GM12878 (cell line): ENCODE measurements at regions not wholly inside any gene's neighbourhood (a gene's known extent, or its start where the extent isn't known, plus 50 kb on each side); places are given as distances from the start of the nearest gene placed in this dataset.
A peak's percentile ranks its signal among the peaks of the same experiment; 100 is the strongest.

ENCODE experiments used
- ATAC-seq: fragments of 200-7000 bp; cut with Tn5 transposase; 3 replicates; pipeline ENCODE4 v1.9.1; 2020; ENCODE audit warnings: mild to moderate bottlenecking, moderate library complexity
- BruUV-seq: library from RNA; stranded (reverse); fragments of 400-500 nt; replicated peaks from 2 replicates; lab custom pipeline; 2021; lab: Mats Ljungman, UMichigan
- CTCF ChIA-PET: fragments of 300-600 bp; sonication (Branson Sonifier 250); formaldehyde crosslinking; extraction: SDS; loops from one replicate; lab custom pipeline; 2021; ENCODE audit warnings: inconsistent platforms; lab: Yijun Ruan, JAX
- POLR2A ChIA-PET: fragments of 350-600 bp; formaldehyde crosslinking; extraction: SDS; loops from one replicate; lab custom pipeline; 2021; ENCODE audit warnings: inconsistent platforms; lab: Charles Lee
- RAD21 ChIA-PET: fragments of 300-600 bp; sonication (Branson Sonifier 250); formaldehyde crosslinking; loops from one replicate; lab custom pipeline; 2023; ENCODE audit warnings: antibody characterized with exemption; ENCODE audit not compliant: unreplicated experiment; lab: Charles Lee
- SMC1A ChIA-PET: fragments of 300-600 bp; sonication (Branson Sonifier 250); formaldehyde crosslinking; loops from one replicate; lab custom pipeline; 2023; ENCODE audit not compliant: unreplicated experiment, uncharacterized antibody; lab: Charles Lee
- DNase-seq: peaks from one replicate; pipeline ENCODE4 v3.0.0-alpha.2; 2011; ENCODE audit warnings: low read depth, low spot score
- FAIRE-seq: peaks from 3 replicates; lab custom pipeline; 2011; peaks lifted over from hg19 to GRCh38; lab: Jason Lieb, UNC
- H2AFZ ChIP-seq: 2 replicates; pipeline ENCODE4 v1.6.0; 2011; ENCODE audit warnings: low read depth, low read length, control low read depth; ENCODE audit not compliant: control insufficient read depth
- H3K27ac ChIP-seq: 2 replicates; pipeline ENCODE4 v1.5.1; 2011; ENCODE audit warnings: control low read depth; ENCODE audit not compliant: control insufficient read depth, insufficient read depth
- H3K27me3 ChIP-seq, 2 experiments: replicated peaks in 1 of 2; 2 replicates each; pipeline versions ENCODE4 v1.6.0 to v1.6.1; 2011; ENCODE audit warnings: low read length in 1 of 2; ENCODE audit not compliant: control insufficient read depth in 2 of 2, insufficient read depth in 2 of 2
- H3K36me3 ChIP-seq, 2 experiments: 2 replicates each; pipeline ENCODE4 v1.5.1; 2011; ENCODE audit warnings: low read length in 1 of 2; ENCODE audit not compliant: control insufficient read depth in 2 of 2, insufficient read depth in 2 of 2
- H3K4me1 ChIP-seq: 2 replicates; pipeline ENCODE4 v1.6.1; 2011; ENCODE audit warnings: mild to moderate bottlenecking, low read length, moderate library complexity, mixed read lengths; ENCODE audit not compliant: control insufficient read depth, insufficient read depth
- H3K4me2 ChIP-seq: 2 replicates; pipeline ENCODE4 v1.6.0; 2011; ENCODE audit warnings: control low read depth; ENCODE audit not compliant: control insufficient read depth, insufficient read depth
- H3K4me3 ChIP-seq: fragments of 200-600 bp; sonication (generic); 2 replicates; pipeline ENCODE4 v1.5.1; 2016
- H3K79me2 ChIP-seq: 2 replicates; pipeline ENCODE4 v1.6.0; 2011; ENCODE audit warnings: low read length; ENCODE audit not compliant: control insufficient read depth, insufficient read depth
- H3K9ac ChIP-seq: 2 replicates; pipeline ENCODE4 v1.8.0; 2011; ENCODE audit warnings: low read length, control low read depth, mixed read lengths; ENCODE audit not compliant: control insufficient read depth, insufficient read depth
- H3K9me3 ChIP-seq: replicated peaks from 3 replicates; pipeline ENCODE4 v1.5.1; 2011; ENCODE audit warnings: mild to moderate bottlenecking, low read length; ENCODE audit not compliant: control insufficient read depth, insufficient read depth
- H4K20me1 ChIP-seq: 2 replicates; pipeline ENCODE4 v1.6.0; 2011; ENCODE audit not compliant: control insufficient read depth, insufficient read depth
- BMI1 ChIP-seq: fragments of 450-650 bp; IDR thresholded peaks from 2 replicates; pipeline ENCODE4 v1.6.1; 2016; ENCODE audit warnings: mild to moderate bottlenecking, moderate library complexity, borderline replicate concordance
- JUNB ChIP-seq: IDR thresholded peaks from 2 replicates; pipeline ENCODE4 v1.6.1; 2016; ENCODE audit warnings: antibody characterized with exemption, mild to moderate bottlenecking
- NRF1 ChIP-seq: conservative IDR thresholded peaks from 2 replicates; pipeline ENCODE4 v1.6.1; 2011; ENCODE audit warnings: mild to moderate bottlenecking, low read depth, low read length, improper control_type of control experiment
- RAD21 ChIP-seq: IDR thresholded peaks from 2 replicates; pipeline ENCODE4 v1.6.1; 2011; ENCODE audit warnings: mild to moderate bottlenecking, low read depth, low read length, moderate library complexity; ENCODE audit not compliant: insufficient read depth
- RELA ChIP-seq: fragments of 450-650 bp; IDR thresholded peaks from 2 replicates; pipeline ENCODE4 v1.8.0; 2014; ENCODE audit warnings: borderline replicate concordance; ENCODE audit not compliant: partially characterized antibody
- SMC3 ChIP-seq: IDR thresholded peaks from 2 replicates; pipeline ENCODE4 v1.6.1; 2011; ENCODE audit warnings: low read length, improper control_type of control experiment, borderline replicate concordance
- SP1 ChIP-seq: IDR thresholded peaks from one replicate; pipeline ENCODE4 v1.6.1; 2011; ENCODE audit warnings: low read depth, low read length
- YY1 ChIP-seq: IDR thresholded peaks from 2 replicates; pipeline ENCODE4 v1.6.1; 2011; ENCODE audit warnings: low read depth, mild to moderate bottlenecking, low read length
- in situ Hi-C: fragments of 300-500 bp; cut with MboI; formaldehyde crosslinking; loops from 9 replicates; pipeline ENCODE4 v1.14.3; 2018; ENCODE audit warnings: mixed read lengths
- intact Hi-C: fragments of 100-400 bp; cut with micrococcal nuclease; formaldehyde crosslinking; loops from one replicate; pipeline ENCODE4 v1.14.2; 2022; ENCODE audit not compliant: unreplicated experiment
- TF ChIP-seq, protein P1 (sequence below): fragments of 450-650 bp; IDR thresholded peaks from 2 replicates; pipeline ENCODE4 v1.6.1; 2017; ENCODE audit warnings: borderline replicate concordance
- TF ChIP-seq, protein P2 (sequence below): fragments of 450-650 bp; conservative IDR thresholded peaks from 2 replicates; pipeline ENCODE4 v1.6.1; 2017; ENCODE audit warnings: mild to moderate bottlenecking, moderate library complexity
- TF ChIP-seq, protein P3 (sequence below): fragments of 450-650 bp; formaldehyde crosslinking; IDR thresholded peaks from 2 replicates; pipeline ENCODE4 v1.4.0; 2022; ENCODE audit warnings: mild to moderate bottlenecking, moderate library complexity

DNA sequence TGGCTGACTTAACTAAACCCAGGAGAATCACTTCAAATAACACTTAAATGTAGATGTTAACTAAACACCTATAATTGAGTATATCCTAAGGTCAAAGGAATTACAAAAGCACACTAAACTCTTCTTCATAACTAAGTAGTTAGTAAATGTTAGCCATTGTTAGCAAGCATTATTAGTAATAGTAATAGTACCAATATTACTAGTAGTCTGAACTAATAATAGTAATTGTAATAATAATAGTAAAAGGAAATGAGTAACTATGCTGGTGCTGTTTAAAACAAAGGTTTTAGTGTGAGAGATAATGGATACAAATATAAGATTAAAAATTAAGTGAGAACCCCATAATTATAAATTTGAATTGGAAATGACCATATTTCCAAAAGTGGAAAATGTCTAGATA is 641.9 kb upstream of the RORB start:
- H3K4me3 ChIP-seq = no peak overlapping the region
- H2AFZ ChIP-seq = no peak overlapping the region
- no peaks in the 10 kb centered on the region for H3K79me2 ChIP-seq
- BruUV-seq = no TSS peak
- H3K27ac ChIP-seq = no peak overlapping the region
- in situ Hi-C loops (no loop called here), intact Hi-C loops (no loop called here)
- H3K36me3 ChIP-seq = no peaks in the 10 kb centered on the region
- no peaks in the 10 kb centered on the region for H3K9me3 ChIP-seq
- no peaks in the 10 kb centered on the region for H3K27me3 ChIP-seq
- no peak overlapping the region for H3K9ac ChIP-seq
- no peaks in the 10 kb centered on the region for H4K20me1 ChIP-seq
- ChIA-PET RAD21 (no interaction called here), POLR2A (no interaction called here), CTCF (no interaction called here), SMC1A (no interaction called here)
- no peak overlapping the region for H3K4me2 ChIP-seq
- no peak for FAIRE-seq
- no peak for ATAC-seq
- no peak for TF ChIP-seq NRF1
- peak; percentile 20 for TF ChIP-seq JUNB
- DNase-seq = no peak
- H3K4me1 ChIP-seq = no peaks in the 10 kb centered on the region

DNA sequence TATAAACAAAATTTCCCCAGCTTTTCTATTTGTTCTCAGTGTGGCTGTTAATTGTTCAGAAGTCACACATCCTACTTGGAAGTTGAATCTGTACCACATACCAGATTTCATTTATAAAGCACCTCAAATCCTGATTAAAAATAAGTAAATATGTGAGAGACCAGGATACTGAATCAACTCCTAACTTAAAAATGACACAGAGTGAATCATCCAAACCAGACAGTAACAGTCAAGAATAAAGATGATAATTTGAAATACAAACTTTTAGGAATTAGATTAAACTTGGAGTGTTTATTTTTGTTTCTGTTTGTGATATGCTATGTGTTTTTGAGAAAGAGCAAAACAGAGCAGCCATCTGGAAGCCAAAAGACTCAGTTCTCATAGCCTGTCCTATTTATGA is 633.2 kb upstream of the RORB start:
- no peaks in the 10 kb centered on the region for H3K27me3 ChIP-seq
- SMC1A ChIA-PET = no interaction called here
- TF ChIP-seq, protein P1, sequence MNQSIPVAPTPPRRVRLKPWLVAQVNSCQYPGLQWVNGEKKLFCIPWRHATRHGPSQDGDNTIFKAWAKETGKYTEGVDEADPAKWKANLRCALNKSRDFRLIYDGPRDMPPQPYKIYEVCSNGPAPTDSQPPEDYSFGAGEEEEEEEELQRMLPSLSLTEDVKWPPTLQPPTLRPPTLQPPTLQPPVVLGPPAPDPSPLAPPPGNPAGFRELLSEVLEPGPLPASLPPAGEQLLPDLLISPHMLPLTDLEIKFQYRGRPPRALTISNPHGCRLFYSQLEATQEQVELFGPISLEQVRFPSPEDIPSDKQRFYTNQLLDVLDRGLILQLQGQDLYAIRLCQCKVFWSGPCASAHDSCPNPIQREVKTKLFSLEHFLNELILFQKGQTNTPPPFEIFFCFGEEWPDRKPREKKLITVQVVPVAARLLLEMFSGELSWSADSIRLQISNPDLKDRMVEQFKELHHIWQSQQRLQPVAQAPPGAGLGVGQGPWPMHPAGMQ = no peak
- TF ChIP-seq BMI1 (no peak), SP1 (no peak), RELA (no peak), YY1 (no peak), SMC3 (no peak), RAD21 (no peak)
- TF ChIP-seq, protein P2, sequence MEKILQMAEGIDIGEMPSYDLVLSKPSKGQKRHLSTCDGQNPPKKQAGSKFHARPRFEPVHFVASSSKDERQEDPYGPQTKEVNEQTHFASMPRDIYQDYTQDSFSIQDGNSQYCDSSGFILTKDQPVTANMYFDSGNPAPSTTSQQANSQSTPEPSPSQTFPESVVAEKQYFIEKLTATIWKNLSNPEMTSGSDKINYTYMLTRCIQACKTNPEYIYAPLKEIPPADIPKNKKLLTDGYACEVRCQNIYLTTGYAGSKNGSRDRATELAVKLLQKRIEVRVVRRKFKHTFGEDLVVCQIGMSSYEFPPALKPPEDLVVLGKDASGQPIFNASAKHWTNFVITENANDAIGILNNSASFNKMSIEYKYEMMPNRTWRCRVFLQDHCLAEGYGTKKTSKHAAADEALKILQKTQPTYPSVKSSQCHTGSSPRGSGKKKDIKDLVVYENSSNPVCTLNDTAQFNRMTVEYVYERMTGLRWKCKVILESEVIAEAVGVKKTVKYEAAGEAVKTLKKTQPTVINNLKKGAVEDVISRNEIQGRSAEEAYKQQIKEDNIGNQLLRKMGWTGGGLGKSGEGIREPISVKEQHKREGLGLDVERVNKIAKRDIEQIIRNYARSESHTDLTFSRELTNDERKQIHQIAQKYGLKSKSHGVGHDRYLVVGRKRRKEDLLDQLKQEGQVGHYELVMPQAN = no peak
- TF ChIP-seq, protein P3, sequence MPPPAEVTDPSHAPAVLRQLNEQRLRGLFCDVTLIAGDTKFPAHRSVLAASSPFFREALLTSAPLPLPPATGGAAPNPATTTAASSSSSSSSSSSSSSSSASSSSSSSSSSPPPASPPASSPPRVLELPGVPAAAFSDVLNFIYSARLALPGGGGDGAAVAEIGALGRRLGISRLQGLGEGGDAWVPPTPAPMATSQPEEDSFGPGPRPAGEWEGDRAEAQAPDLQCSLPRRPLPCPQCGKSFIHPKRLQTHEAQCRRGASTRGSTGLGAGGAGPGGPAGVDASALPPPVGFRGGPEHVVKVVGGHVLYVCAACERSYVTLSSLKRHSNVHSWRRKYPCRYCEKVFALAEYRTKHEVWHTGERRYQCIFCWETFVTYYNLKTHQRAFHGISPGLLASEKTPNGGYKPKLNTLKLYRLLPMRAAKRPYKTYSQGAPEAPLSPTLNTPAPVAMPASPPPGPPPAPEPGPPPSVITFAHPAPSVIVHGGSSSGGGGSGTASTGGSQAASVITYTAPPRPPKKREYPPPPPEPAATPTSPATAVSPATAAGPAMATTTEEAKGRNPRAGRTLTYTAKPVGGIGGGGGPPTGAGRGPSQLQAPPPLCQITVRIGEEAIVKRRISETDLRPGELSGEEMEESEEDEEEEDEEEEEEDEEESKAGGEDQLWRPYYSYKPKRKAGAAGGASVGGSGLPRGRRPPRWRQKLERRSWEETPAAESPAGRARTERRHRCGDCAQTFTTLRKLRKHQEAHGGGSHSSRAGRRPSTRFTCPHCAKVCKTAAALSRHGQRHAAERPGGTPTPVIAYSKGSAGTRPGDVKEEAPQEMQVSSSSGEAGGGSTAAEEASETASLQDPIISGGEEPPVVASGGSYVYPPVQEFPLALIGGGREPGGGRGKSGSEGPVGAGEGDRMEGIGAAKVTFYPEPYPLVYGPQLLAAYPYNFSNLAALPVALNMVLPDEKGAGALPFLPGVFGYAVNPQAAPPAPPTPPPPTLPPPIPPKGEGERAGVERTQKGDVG (CRISPR knock-in tag) = no peak

More for the DNA sequence above, 633.2 kb upstream of the RORB start:
- intact Hi-C loops (no loop called here), in situ Hi-C loops (no loop called here)
- FAIRE-seq (no peak), DNase-seq (no peak), ATAC-seq (no peak)
- Histone ChIP-seq H3K4me3 (no peak overlapping the region), H4K20me1 (no peaks in the 10 kb centered on the region), H3K9ac (no peak overlapping the region), H2AFZ (no peak overlapping the region), H3K4me1 (no peaks in the 10 kb centered on the region), H3K9me3 (no peaks in the 10 kb centered on the region), H3K4me2 (no peak overlapping the region), H3K36me3 (no peaks in the 10 kb centered on the region), H3K79me2 (no peaks in the 10 kb centered on the region), H3K27ac (no peak overlapping the region)
- ChIA-PET POLR2A (no interaction called here), CTCF (no interaction called here), RAD21 (no interaction called here)
- BruUV-seq = no TSS peak
